Stimulated activated CD8-positive, alpha-beta memory T cell treated with anti-CD3 and anti-CD28 coated beads, Interleukin-4, amount 100 ng/mL, for 1 hour (primary cell): ENCODE measurements at regions not wholly inside any gene's neighbourhood (a gene's known extent, or its start where the extent isn't known, plus 50 kb on each side); places are given as distances from the start of the nearest gene placed in this dataset.

Experiments used
- DNase-seq, 2 donors: peaks; one replicate each; pipeline ENCODE4 v3.0.0-alpha.2; 2020; ENCODE audit warnings: low read depth in 2 of 2, low spot score in 1 of 2

DNA sequence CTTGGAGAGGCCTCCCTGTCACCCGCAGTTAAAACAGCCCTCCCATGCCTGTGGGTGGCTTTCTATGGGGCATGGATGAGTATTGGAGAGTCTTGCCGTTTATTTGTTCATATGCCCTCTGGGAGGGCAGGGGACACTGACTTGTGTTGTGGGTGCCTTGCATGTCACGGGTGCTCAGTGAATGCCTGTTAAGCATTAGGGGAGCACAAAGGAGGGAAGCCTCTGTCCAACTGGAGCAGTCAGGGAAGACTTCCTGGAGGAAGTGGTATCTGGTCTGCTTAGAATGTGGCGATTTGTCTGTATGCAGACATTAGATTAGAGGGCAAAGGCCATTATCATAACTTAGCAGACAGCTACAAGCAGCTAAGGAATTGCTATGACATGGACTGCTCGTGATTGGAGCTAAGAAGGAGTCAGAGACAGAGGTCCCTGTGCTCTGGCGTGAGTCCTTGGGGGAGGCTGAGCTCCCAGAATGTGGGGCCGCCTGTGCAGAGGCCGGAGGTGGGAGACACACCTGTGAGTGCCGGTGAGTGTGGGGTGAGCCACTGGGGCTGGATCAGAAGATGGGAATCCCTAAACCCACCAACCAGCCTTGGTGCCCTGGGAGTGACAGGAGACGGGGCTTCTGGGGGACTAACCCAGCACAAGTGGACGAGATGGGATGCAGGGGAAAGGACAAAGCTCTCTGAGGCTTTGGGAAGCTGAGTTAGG lies 286.1 kb downstream of the SEC14L1 start:
- DNase-seq = no peak

DNA sequence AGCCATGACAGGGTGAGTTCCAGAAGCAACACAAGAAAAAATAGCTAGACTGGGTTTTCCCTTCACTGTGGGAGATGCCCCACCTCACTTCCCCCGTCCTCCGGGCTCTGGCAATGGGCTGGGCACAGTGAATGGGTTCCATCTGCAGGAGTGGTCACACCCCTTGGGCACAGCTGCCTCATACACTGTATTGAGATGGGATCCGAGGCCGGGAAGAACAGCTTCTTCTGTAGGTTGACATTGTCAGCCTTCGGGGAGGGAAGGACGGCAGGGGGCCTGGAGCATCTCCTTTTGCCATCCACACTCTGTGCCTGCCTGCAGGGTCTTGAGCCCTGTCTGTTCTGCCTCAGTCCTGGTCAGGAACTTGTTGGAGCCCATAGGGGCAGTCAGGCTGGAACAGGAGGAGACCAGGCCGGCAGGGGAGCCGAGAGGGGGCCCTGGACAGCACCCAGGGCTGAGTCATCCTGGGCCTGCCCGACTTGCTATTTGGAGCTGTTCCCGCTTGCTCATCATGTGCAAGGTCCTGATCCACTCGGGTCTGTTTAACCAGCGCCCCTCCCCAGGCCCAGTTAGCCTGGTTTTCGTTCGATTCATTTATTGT lies 286.7 kb downstream of the SEC14L1 start:
- no peak for DNase-seq

DNA sequence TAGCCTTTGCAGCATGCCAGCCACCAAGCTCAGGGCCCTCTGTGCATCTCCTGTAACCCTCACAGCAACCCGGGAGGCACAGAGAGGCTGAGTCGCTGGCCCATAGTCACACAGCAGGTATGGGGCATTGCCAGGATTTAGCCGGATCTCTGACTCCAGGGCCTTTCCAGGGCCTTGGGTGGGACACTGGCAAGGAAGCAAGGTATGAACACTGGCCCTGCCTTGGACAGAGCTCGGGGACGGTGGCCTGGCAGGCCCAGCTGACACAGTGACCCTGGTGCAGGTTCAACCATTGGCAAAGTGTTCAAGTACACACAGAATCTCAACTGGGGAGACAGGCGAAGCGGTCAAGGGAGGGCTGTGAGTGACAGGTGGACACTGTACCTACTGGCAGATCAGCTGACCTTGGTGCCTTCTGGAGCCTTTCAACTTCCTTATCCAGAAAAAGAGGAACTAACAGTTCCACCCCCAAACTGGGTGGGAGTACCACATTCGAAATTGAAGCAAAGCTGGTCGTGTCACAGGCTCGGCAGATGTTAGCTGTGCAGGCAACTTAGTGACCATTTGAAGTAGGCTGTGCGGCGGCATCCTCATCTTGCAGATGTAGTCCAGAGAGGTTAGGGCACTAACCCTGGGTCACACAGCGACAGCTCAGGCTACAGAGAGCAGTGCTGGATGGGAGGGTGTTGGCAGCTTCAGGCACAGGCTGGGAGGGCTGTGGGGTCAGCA lies 287.4 kb downstream of the SEC14L1 start:
- DNase-seq = no peak

DNA sequence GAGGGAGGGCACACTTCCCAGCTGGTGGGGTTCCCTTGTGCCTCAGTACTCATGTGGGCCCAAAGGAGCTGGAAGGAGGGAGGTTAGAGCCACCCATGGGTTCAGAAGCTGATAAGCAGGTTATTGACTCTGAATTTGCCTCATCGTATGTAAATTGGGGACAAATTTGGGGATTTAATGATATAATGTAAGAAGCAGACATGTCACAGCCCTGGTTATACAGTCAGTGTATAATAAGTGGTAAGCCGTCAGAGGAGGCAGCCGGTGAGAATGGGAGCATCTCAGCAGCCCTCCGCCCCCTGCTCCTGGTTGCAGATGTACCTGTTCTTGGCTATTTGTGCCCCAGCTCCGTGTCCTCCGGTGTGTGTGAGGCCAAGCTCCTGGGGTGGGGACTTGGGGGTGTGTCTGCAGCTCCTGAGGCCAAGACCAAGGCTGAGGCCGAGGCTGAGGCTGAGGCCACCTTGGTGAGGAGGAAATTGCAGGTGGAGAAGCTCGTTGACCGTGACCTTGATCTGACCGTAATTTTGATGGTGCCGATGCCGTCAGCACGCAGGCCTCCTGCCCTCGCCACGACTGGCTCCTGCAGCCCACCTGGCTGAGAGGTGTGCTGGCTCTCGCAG lies 288.1 kb downstream of the SEC14L1 start:
- no peak for DNase-seq

DNA sequence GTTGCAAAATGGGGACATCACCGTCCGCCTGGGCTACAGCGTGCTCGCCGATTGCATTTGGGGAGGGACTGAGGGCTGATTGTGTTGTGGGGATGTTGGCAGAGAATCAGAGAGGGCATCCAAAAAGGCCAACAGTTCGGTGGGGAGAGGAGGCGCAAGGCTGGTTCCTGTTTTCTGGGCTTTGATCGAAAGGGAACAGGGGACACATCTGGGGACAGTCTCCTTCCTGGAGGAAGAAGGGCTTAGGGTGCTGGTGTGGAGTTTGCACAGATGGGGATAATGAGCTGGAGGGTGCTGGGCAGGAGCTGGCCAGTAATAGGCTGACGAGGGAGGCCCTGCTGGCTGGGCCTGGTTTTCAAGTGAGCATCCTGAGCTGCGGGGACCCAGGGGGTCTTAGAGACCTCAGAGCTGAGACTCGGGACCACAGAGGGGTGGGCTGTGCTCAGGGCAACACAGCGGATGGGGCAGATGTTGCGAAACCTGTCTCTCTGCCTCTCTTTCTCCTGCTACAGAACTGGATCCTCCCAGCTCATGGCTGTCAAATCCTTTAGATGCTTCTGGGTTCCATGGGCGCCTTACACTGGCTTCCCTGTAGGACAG lies 288.7 kb downstream of the SEC14L1 start:
- no peak for DNase-seq

DNA sequence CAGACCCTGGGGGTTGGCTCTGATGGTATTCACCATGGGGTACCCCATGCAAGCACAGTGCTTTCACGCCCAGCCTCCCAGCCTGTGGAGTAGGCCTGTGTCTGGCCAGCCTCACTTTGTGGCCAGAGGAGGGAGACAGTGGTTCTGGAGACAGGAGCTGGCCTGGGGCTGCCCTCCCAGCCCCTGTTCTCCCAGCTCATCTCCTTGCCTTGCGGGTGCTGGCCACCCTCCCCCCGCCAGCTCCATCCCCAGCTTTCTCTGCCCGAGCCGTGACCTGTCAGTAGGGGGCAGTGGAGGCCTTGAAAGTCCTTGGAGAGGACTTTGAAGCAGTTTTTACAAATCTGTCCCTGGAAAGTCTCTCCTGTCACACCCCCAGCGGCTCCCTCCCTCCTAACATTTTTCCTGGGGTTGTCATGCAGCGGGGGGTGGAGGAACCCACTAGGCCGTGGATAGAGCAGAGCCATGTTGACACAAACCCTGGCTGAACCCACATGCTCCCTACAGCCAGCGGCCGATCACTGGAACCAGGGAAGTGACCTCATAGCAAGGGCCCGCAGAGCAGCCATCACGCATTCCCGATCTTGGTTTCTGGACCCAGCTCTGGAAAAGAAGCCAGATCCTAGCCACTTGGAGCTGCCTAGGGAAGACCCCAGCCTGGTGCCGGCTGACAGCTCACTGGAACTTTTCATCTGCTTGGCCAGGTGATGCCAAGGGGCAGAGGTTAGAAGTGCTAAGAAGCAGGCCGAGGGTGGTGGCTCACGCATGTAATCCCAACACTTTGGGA lies 289.4 kb downstream of the SEC14L1 start:
- DNase-seq = peak; percentile 66 to 75

DNA sequence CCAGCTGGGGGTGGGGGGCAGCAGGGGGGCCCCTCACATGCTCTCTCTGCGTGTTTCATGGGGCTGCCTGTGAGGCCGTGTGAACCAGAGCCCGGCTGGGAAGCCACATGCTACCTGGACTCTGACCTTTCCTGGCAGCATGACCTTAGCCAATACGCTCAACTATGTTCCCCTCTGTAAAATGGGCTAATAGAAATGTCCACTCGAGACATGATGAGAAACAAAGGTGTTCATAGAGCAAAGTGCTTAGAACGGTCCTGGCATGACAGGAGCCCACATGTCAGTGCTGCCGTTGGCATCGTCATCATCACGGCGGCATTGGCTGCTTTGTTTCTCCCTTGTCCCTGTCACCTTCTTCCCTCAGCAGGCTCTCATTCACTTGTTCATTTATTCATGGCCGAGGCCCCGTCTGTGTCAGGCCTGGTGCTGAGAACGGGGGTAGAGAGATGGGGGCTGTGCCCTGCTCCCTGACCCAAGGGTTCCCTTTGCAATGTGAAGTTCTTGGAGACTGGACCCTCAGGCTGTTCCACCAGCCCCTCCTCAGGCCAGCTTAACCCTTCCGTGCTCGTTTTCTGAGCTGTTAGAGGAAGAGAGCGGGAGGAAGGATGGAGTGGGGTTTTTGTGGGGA lies 291.4 kb downstream of the SEC14L1 start:
- no peak for DNase-seq

DNA sequence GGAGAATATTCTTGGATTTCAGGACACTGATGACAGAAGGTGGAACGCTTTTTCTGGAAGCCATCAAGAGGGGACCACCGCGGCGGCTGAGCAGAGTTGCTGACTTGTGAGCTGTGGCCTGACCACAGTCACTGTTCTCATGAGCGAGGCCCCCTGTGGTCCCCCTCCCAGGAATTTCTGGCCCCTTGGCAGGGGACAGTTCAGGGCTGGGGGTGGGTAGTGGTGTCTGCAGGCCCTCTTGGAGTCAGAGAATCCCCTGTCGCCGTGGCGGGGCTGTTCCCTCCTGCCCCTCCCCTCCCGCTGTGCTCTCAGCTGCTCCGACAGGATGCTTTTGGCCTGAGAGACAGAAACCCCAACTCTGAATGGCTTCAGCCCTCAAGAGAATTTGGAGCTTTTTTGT lies 292.0 kb downstream of the SEC14L1 start:
- DNase-seq = no peak

DNA sequence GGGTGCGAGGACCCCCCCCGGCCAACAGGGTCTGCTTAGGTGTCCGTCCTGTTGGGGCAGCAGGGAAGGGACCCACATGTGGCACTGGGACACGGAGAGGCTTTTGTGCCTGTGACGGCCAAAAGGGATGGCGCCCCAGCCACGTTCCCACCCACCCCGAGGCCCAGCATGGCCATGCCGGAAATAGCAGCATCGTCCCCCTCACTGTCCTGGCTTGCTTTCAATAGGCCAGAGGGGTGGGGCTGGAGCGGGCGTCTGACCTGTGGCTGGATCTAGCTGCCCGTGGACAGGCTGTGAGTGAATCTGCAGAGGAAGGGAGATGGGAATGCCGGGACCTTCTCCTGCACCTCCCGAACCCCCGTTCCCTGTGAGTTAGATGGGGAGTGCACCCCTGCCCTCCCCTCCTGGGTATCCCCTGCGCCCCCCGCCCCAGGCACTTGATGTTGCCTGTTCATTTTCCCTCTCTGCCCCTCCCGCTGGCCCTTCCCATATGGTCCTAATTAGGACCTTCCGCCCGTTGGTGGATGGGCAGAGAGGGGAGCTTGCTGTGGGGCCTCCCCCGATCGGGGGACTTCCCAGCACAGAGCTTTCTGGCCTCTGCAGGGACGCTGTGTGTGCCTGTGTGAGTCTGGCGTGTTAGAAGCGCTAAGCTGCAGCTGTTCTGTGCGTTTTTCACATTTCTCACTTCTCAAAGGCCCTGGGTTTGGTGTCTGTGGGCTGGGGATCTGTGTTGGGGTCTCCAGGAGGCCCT lies 292.8 kb downstream of the SEC14L1 start:
- no peak for DNase-seq

DNA sequence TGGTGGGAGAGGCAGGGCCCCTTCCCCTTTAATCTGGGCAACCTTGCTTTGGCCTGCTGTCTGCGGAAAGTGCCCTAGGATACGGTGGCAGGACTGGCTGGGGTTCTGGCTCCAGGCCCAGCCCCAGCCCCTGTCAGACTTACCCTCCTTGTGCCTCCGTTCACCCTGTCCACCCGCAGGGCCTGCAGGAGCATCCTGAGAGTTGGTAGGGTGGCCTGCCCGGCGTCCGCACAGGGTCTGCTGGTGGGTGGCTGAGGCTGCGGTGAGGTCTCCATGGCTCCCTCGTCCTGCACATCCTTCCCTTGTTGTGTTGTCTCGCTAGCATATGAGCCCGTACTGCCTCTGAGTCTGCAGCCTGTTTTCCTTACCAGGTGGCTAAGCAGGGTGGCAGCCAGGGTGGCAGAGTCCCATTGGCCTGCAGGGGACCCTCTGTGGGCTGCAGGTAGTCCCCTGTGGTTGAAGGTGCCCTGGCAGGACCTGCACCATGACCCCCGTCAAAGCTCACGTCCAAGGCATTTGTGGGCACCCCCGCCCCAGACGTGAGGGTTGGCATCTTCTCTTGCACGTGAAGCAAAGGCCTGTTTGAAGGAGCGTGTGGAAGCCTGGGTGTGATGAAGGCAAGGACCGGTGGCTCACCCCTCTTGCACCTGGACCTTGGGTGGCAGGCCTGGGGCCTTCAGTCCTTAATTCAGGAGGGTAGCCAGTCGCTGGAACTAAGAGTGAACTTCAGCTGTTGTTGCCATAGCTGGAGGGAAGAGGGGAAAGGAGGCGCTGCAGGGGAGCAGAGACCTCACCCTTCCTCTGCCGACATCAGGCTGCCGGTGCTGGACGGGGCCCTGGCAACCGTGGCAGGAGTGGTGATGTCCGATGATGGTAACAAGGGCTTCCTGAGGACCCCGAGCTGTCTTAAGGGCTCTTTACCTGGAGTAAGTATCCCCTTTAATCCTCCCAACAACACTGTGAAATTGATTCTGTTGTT lies 293.7 kb downstream of the SEC14L1 start:
- no peak for DNase-seq

DNA sequence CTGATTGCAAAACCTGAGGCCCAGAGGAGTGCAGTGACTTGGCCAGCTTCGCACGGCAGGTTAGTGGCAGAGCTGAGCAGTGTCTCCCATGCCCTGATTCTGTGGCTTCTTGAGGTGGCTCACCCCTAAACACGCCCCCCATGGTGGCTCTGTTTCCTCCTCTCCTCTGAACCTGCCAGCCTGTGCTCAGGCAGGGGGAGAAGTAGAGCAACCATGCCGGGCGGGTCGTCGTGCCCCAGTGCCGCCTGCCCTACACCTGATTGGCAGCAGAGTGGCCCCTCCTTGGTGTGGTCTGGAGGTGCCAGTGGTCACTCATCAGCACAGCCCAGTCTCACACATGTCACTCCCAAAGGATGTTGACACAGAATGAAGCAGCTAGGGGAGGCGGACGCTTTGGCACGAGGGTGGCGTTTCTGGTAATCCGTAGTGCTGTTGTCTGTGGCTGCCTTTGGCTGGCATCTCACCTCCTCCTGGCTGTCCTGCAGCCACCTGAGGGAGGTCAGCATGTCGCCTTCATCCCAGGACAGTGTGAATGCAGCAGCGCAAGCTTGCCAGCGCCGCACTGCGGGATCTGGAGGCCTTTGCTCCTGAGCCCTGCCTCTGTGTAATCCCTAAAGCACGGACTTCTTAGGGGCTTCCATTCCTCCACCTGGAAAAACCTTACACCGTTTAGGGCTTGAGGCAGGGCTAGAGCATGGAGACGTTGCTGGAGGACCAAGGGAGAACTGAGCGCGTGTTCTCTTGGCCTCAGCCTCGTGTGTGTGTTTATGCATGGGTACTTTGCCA lies 294.7 kb downstream of the SEC14L1 start:
- DNase-seq = no peak

DNA sequence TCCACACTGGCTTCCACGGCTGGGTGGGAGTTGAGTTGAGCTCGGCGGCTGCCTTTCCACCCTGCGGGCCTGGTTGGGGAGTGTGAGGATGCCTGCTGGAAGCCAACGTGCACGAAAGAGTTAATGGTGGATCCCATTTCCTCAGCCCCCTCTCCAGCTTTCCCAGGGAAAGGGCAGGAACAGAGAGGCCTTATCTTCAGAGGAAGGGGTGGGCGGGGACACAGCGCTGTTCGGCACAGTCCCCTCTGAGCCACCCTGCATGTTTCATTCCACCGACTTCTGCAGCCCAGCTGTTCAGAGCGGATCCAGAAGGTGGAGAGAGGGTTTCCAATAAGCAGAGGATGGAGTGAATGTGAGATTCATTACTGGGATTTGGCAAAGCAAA lies 295.3 kb downstream of the SEC14L1 start:
- no peak for DNase-seq

DNA sequence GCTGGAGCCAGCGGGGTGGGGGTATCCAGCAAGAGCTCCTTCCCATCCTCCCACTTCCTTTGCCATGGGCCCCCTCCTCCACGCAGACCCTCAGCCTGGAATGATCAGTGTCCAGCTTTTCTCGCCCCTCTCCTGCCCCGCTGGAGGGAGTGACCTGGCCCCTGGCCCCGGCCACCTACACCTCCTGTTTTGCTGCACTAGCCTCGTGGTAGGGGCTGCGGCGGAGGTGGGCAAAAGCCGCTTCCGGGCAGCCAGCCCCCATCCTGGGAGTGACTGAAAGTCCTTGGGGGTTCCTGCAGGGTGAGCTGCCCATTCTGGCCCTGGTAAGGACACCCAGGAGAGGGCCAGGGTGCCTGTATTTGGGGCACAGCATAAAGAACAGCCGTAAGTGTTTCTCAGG lies 295.7 kb downstream of the SEC14L1 start:
- DNase-seq = no peak

DNA sequence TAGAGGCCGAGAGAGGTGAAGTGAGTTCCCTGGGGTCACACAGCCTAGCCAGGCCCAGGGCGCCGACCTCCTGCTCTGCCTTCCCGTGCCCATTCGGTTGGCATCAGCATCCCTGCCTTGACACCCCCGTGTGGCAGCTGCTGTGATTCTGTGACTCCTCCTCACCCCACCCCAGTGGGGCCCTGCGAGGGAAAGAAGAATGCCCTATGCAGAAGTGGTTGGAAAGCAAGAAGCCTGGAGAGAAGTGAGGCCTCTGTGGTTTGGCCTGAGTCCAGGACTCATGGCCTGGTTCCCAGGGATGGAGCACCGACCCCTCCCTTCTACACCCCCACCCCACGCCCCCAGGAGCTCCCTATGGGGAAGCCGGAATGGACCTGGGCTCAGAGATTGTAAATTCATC lies 296.2 kb downstream of the SEC14L1 start:
- DNase-seq = no peak

DNA sequence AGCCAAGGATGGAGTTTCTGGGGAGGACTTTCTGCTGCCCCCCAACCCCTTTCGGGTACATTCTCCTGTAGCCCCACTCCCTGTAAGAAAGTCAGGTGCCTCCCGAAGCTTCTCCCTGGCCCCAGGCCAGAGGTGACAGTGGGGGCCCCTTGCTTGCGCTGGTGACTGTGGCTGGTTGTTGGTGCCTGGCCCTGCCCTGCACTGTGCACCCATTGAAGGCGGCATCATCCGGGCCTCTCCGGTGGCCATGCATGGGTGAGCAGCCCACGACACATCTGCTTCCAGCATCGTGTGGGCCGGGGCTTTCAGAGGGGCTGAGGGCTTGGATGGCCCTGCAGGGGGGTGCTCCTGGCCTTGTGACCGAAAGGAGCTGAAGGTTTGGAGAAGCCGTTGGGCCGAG lies 297.0 kb downstream of the SEC14L1 start:
- DNase-seq = no peak

DNA sequence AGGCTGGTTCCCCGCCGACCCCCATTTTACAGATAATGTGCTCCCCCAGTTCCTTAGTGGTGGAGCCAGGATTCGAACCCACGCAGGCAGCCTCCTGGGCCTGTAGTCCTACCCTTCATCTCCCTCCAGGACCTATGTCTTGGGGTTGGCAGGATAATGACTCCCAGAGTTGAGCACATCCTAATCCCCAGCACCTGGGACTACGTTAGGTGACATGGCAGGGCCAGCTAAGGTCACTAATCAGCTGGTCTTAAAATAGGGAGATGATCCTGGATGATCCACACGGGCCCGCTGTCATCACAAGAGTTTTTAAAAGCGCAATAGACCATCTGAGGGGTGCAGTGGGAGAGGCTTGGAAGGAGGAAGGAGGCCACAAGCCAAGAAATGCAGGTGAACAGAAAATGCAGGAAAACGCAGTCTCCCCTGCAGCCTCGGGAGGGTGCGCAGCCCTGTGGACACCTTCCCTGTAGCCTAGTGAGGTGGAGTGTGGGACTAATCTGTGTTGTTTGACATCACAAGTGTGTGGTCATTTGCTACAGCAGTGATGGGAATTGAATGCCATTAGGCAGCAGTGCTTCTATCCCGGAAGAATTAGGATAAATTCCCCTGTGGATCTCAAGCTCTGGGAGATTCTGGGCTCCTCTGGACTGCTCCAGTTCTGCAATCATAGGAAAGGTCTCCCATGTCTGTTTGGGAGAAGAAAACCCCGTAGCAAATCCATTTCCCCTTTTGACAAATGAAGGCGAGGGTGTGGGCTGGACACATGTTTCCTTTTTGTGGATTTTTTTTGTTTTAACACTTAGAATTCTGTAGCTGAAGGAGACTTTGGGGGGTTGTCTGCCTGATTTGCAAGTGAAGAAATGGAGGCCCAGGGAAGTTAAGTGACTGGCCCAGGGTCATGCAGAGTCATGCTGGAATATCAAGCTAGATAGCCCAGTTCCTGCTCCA lies 297.7 kb downstream of the SEC14L1 start:
- DNase-seq = no peak
